HT-29 (cell line): ENCODE measurements at regions not wholly inside any gene's neighbourhood (a gene's known extent, or its start where the extent isn't known, plus 50 kb on each side); places are given as distances from the start of the nearest gene placed in this dataset.
"Not testable (repeated sequence)": the region's sequence is repeated elsewhere in the genome, so short reads cannot be mapped to it uniquely, and the experiment has no call there.

Source experiments
- DNase-seq: peaks from one replicate; pipeline ENCODE4 v3.0.0-alpha.2; 2015; ENCODE audit warnings: low spot score

GRCh38 chr12:118536306-118536906 lies 160.1 kb downstream of the SUDS3 start:
- no peak for DNase-seq

GRCh38 chr12:118537481-118537917 lies 161.1 kb downstream of the SUDS3 start:
- no peak for DNase-seq

- no peak for DNase-seq
These were observed 164.7 kb downstream of the SUDS3 start for GRCh38 chr12:118541071-118541470.

GRCh38 chr12:118541934-118542333 lies 165.6 kb downstream of the SUDS3 start:
- no peak for DNase-seq

- DNase-seq = no peak
These were observed 167.3 kb downstream of the SUDS3 start for GRCh38 chr12:118543651-118544050.

GRCh38 chr12:118544569-118544968 lies 168.2 kb downstream of the SUDS3 start:
- DNase-seq = peak; percentile 11

GRCh38 chr12:118547606-118548005 lies 171.3 kb downstream of the SUDS3 start:
- not testable (repeated sequence) for DNase-seq

- no peak for DNase-seq
These were observed 172.6 kb downstream of the SUDS3 start for GRCh38 chr12:118548887-118549509.

GRCh38 chr12:118549510-118549980 lies 173.2 kb downstream of the SUDS3 start:
- DNase-seq = no peak

GRCh38 chr12:118553856-118554504 lies 177.6 kb downstream of the SUDS3 start:
- no peak for DNase-seq

- DNase-seq = no peak
These were observed 182.6 kb downstream of the SUDS3 start for GRCh38 chr12:118558941-118559340.

- DNase-seq = no peak
These were observed 184.4 kb downstream of the SUDS3 start for GRCh38 chr12:118560733-118561132.

GRCh38 chr12:118571730-118572129 lies 195.4 kb downstream of the SUDS3 start:
- no peak for DNase-seq

GRCh38 chr12:118574288-118574687 lies 197.9 kb downstream of the SUDS3 start:
- no peak for DNase-seq

- no peak for DNase-seq
These were observed 199.4 kb downstream of the SUDS3 start for GRCh38 chr12:118575730-118576129.

- no peak for DNase-seq
These were observed 205.0 kb downstream of the SUDS3 start for GRCh38 chr12:118581371-118581770.

- no peak for DNase-seq
These were observed 206.5 kb downstream of the SUDS3 start for GRCh38 chr12:118582863-118583262.

GRCh38 chr12:118586433-118586832 lies 210.1 kb downstream of the SUDS3 start:
- DNase-seq = no peak

- DNase-seq = no peak
These were observed 212.8 kb downstream of the SUDS3 start for GRCh38 chr12:118589162-118589561.

GRCh38 chr12:118590406-118591150 lies 214.2 kb downstream of the SUDS3 start:
- no peak for DNase-seq

- no peak for DNase-seq
These were observed 227.4 kb downstream of the SUDS3 start for GRCh38 chr12:118603610-118604361.
